ENCODE measurements at regions not wholly inside any gene's neighbourhood (a gene's known extent, or its start where the extent isn't known, plus 50 kb on each side); places are given as distances from the start of the nearest gene placed in this dataset.

GRCh38 chr7:110119883-110120581 is 970.9 kb upstream of the LRRN3 start:
- Histone ChIP-seq H3K27ac (ENCODE audit: low read depth in 1 of 2, low read length in 2 of 2) (no peak overlapping the region), H3K4me3 (ENCODE audit: low read depth in 1 of 3, low read length in 3 of 3) (no peak overlapping the region), H3K9me3 (ENCODE audit: control insufficient read depth in 4 of 4, low read length in 3 of 4) (no peaks in the 10 kb centered on the region), H3K36me3 (ENCODE audit: control insufficient read depth in 4 of 4, insufficient read depth in 3 of 4, low read depth in 1 of 4, low read length in 3 of 4) (no peaks in the 10 kb centered on the region), H3K9ac (ENCODE audit: low read depth in 1 of 2, low read length in 2 of 2) (no peak overlapping the region), H3K4me1 (ENCODE audit: control insufficient read depth in 4 of 4, insufficient read depth in 4 of 4, low read length in 3 of 4) (no peaks in the 10 kb centered on the region), H3K27me3 (ENCODE audit: control insufficient read depth in 4 of 4, insufficient read depth in 4 of 4, low read length in 3 of 4) (no peaks in the 10 kb centered on the region)
- 69% methylated on average over 7 of the region's 7 CpGs for WGBS
- TF ChIP-seq ATF3 (IDR thresholded peaks at IDR 0.05) (no peak), CTCF (IDR thresholded peaks at IDR 0.05; ENCODE audit: low read depth, low read length, missing input control) (no peak), FOXA2 (IDR thresholded peaks at IDR 0.05) (no peak), EGR1 (IDR thresholded peaks at IDR 0.05; ENCODE audit: low read depth in 2 of 2) (no peak), HNF4G (IDR thresholded peaks at IDR 0.05) (no peak)
- DNase-seq (ENCODE audit: low spot score): no peak

- Histone ChIP-seq H3K27me3 (ENCODE audit: control insufficient read depth in 4 of 4, insufficient read depth in 4 of 4, low read length in 3 of 4) (no peaks in the 10 kb centered on the region), H3K36me3 (ENCODE audit: control insufficient read depth in 4 of 4, insufficient read depth in 3 of 4, low read depth in 1 of 4, low read length in 3 of 4) (no peaks in the 10 kb centered on the region), H3K4me3 (ENCODE audit: low read depth in 1 of 3, low read length in 3 of 3) (no peak overlapping the region), H3K9ac (ENCODE audit: low read depth in 1 of 2, low read length in 2 of 2) (no peak overlapping the region), H3K4me1 (ENCODE audit: control insufficient read depth in 4 of 4, insufficient read depth in 4 of 4, low read length in 3 of 4) (no peaks in the 10 kb centered on the region), H3K9me3 (ENCODE audit: control insufficient read depth in 4 of 4, low read length in 3 of 4) (no peaks in the 10 kb centered on the region), H3K27ac (ENCODE audit: low read depth in 1 of 2, low read length in 2 of 2) (no peak overlapping the region)
- TF ChIP-seq EGR1 (IDR thresholded peaks at IDR 0.05; ENCODE audit: low read depth in 2 of 2) (no peak), ZBTB33 (IDR thresholded peaks at IDR 0.05) (no peak)
- no peak for DNase-seq (ENCODE audit: low spot score)
Measured at GRCh38 chr7:110129159-110129558, 961.8 kb upstream of the LRRN3 start.

GRCh38 chr7:110130669-110131068 is 960.3 kb upstream of the LRRN3 start:
- Histone ChIP-seq H3K36me3 (ENCODE audit: control insufficient read depth in 4 of 4, insufficient read depth in 3 of 4, low read depth in 1 of 4, low read length in 3 of 4) (no peaks in the 10 kb centered on the region), H3K27me3 (ENCODE audit: control insufficient read depth in 4 of 4, insufficient read depth in 4 of 4, low read length in 3 of 4) (no peaks in the 10 kb centered on the region), H3K9ac (ENCODE audit: low read depth in 1 of 2, low read length in 2 of 2) (no peak overlapping the region), H3K4me3 (ENCODE audit: low read depth in 1 of 3, low read length in 3 of 3) (no peak overlapping the region), H3K27ac (ENCODE audit: low read depth in 1 of 2, low read length in 2 of 2) (no peak overlapping the region), H3K9me3 (ENCODE audit: control insufficient read depth in 4 of 4, low read length in 3 of 4) (no peaks in the 10 kb centered on the region), H3K4me1 (ENCODE audit: control insufficient read depth in 4 of 4, insufficient read depth in 4 of 4, low read length in 3 of 4) (no peaks in the 10 kb centered on the region)
- WGBS: 27% methylated on average over 2 of the region's 2 CpGs
- no peak for DNase-seq (ENCODE audit: low spot score)
- TF ChIP-seq RAD21 (IDR thresholded peaks at IDR 0.05) (peak; percentile 20 to 50), HNF4G (IDR thresholded peaks at IDR 0.05) (no peak)

- H3K4me1 ChIP-seq (ENCODE audit: control insufficient read depth in 4 of 4, insufficient read depth in 4 of 4, low read length in 3 of 4): no peaks in the 10 kb centered on the region
- H3K9me3 ChIP-seq (ENCODE audit: control insufficient read depth in 4 of 4, low read length in 3 of 4): no peaks in the 10 kb centered on the region
- DNase-seq (ENCODE audit: low spot score): no peak
- H3K9ac ChIP-seq (ENCODE audit: low read depth in 1 of 2, low read length in 2 of 2): no peak overlapping the region
- no peak overlapping the region for H3K4me3 ChIP-seq (ENCODE audit: low read depth in 1 of 3, low read length in 3 of 3)
- H3K27me3 ChIP-seq (ENCODE audit: control insufficient read depth in 4 of 4, insufficient read depth in 4 of 4, low read length in 3 of 4): no peaks in the 10 kb centered on the region
- no peak for TF ChIP-seq HNF4G (IDR thresholded peaks at IDR 0.05)
- no peak for TF ChIP-seq YY1 (IDR thresholded peaks at IDR 0.05)
- TF ChIP-seq HNF4A (conservative IDR thresholded peaks at IDR 0.05): no peak
- TF ChIP-seq RXRA (IDR thresholded peaks at IDR 0.05): no peak
- no peak for TF ChIP-seq RAD21 (IDR thresholded peaks at IDR 0.05)
- TF ChIP-seq TAF1 (conservative IDR thresholded peaks at IDR 0.05): no peak
- TF ChIP-seq JUND (IDR thresholded peaks at IDR 0.05): no peak
- TF ChIP-seq NR2F2 (IDR thresholded peaks at IDR 0.05): no peak
- no peak for TF ChIP-seq MAX (IDR thresholded peaks at IDR 0.05)
- no peak for TF ChIP-seq ATF3 (IDR thresholded peaks at IDR 0.05)
- H3K36me3 ChIP-seq (ENCODE audit: control insufficient read depth in 4 of 4, insufficient read depth in 3 of 4, low read depth in 1 of 4, low read length in 3 of 4): no peaks in the 10 kb centered on the region
- H3K27ac ChIP-seq (ENCODE audit: low read depth in 1 of 2, low read length in 2 of 2): no peak overlapping the region
Measured at GRCh38 chr7:110131344-110131743, 959.6 kb upstream of the LRRN3 start.

Data from liver (tissue), 8 donors.